CD4-positive, alpha-beta T cell treated with Interleukin-4 for 4 hours (primary cell): ENCODE measurements at regions not wholly inside any gene's neighbourhood (a gene's known extent, or its start where the extent isn't known, plus 50 kb on each side); places are given as distances from the start of the nearest gene placed in this dataset.
"Not testable (repeated sequence)": the region's sequence is repeated elsewhere in the genome, so short reads cannot be mapped to it uniquely, and the experiment has no call there.

Source experiments
- DNase-seq: peaks from one replicate; pipeline ENCODE4 v3.0.0-alpha.2; 2020

DNA sequence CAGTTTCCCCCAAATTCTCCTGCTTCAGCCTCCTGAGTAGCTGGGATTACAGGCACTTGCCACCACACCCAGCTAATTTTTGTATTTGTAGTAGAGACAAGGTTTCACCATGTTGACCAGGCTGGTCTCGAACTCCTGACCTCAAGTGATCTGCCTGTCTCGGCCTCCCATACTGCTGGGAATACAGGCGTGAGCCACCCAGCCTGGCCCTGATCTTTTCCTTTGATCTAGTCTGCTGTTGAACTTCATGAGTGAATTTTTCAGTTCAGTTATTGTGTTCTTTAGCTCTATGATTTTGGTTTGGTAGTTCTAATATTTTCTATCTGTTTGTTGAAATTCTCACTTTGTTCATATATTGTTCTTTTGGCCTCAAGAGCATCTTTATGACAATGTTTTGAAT lies 83.4 kb upstream of the RAP2C start:
- DNase-seq: not testable (repeated sequence)

DNA sequence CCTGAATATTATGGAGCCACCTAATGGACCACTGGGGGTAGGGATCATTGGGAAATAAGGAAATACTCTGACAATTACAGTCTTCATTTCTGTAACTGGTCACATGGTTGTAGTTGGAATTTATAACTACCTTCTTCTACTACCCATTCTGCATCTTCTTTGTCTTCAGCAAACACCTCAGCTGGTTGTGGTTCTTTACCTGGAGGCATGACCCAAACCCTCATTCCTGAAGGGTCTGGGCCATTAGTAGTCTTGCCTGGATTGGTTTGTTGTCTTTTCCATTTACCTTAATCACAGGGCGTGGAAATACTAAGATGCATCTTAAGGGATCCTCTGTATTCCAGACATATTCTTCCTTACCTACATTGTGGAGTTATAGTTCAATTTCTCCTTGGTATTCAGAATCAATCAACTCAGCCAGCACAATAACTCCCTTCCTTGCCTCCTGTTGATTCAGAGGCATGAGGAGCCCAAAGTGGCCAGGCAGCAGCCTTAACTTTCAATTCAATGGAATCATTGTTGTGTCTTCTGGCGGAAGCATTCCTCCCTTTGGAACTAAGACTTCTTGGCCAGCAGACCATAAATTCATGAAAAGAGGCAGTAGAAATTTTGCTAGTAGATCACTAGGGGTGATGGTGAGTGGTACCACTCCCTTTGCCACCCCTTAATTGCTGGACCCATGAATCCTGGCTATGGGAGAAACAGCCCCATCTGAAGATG lies 75.7 kb upstream of the RAP2C start:
- DNase-seq: no peak

DNA sequence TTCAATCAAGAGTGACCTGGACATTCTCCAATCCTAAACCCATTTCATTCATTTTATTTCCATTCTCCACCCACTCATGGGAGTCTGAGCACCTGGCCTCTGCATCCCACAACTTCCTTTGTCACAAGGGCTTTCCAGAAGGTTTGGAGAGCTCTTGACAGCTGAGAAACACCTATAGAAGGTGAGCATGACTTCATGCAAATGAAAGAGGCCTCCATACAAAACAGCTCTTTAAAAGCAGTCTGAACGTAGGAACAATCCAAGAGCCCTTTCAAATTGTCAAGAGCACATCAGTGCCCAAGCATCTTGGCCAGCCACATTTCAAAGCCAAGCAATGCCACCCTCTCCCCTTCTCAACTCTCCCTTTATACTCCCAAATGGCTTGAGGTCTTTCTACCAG lies 74.9 kb upstream of the RAP2C start:
- DNase-seq: no peak

DNA sequence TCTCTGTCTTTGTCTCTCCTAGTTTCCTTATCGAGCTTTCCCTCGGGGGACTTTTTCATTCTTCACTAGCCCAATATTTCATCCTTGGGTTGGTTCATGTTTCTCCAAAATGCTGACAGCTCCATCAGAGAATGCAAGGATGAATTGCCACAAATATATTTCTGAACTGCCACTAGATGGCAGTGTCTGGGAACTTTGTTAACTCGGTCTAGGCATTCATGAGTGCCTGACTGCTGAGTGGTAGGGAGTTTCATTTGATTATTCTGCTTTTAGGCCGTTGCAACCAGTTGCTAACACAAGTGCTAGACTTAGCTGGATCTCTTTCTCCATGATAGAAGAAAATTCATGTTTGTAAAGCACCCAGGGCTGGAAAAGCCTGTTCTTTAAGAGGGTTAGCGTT lies 73.5 kb upstream of the RAP2C start:
- DNase-seq: peak; percentile 34

DNA sequence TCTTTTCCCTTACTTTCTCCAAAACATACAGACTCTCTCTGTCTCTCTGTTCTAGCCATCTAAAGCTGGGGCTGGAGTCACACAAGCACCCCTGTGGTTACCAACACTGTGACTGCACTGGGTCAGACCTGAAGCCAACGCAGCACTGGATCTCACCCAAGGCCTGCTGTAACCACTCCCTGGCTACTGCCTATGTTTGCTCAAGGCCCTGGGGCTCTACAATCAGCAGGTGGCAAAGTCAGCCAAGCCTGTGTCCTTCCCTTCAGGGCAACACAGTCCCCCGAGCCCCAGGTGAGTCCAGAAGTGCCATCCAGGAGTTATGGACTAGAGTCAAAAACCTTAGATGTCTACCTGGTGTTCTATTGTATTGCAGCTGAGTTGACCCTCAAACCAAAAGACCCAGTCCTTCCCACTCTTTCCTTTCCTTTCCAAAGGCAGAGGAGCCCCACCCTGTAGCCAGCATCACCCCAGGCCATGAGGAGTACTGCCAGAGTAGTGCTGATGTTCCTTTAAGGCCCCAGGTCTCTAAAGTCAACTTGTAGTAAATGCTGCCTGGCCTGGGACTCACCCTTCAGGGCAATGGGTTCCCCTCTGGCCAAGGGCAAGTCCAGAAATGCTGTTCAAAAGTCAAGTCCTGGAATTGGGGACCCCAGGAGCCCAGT lies 58.8 kb upstream of the RAP2C start:
- DNase-seq: no peak

DNA sequence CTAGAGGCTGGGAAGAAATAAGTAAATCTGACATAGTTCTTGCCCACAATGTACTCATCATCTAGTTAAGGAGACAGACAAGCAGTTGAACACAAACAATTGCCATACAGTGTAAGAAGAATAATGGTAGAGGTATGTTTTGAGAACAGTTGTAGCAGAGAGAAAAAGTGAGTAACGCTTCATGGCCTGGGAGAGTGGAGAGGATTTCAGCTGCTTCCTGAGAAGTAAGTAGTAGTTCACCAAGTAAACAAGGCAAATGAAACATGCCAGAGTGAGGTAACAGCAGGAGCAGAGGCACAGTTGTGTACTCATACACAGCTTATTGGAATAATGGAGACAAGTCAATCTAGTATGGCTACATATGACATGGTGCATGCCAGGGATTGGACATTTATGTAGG lies 53.6 kb upstream of the RAP2C start:
- DNase-seq: no peak

DNA sequence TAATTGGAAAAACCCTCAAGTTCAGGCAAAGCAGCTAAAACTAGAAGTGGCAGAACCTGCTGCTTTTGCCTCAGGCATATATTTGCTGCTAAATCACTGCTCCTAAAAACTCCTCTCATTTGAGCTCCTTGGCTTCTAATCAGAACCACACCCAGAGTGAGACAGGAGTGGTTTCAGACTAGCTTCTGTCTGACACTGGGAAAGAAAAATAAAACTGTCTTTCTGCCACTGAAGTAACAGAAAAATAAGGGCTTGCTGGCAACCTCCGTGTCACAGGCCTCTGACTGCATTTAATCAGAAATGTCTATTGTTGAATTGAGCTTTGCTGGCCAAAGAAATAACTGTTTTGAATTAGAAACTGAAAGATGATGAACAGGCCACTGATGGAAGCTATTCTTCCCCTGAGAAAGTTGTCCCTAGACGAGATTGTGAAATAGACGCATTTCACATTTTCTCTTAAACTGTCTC lies 52.1 kb upstream of the RAP2C start:
- DNase-seq: no peak

DNA sequence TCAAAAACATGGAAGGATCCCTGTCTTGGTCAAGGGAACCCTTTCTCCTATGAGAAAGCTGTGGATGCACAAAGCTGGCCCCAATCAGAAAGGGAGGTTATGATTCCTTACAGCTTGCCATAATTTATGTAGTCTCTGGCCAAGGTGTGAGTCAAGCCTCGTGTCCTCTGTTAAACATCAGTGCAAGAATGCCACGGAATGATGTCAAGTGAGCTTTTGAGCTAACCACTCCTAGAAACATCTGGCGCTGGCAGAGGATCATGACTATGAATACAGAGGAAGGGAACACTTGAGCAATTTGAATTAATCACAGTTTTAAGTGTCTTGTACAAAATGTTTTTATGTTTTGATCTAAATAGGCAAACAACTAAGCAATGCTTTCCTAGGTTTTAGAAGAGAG lies 51.5 kb upstream of the RAP2C start:
- no peak for DNase-seq

DNA sequence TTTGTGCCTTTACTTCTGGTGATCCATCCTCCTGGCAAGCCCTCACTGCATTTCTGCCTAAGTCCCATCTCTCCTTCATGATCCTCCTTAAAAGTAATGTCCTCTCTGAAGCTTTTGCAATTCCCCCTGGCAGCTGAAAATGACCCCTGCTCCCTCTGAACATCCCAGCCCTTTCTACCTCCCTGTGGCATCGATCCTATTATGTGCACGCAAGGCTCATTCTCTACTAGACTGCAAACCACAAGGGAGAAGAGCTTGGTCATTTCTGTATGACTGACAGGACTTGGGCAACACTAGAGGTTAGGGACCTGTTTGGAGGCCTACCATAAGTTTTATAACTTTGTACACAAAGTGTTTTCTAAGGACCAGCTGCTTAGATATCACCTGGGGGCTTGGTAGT lies 50.8 kb upstream of the RAP2C start:
- DNase-seq: no peak
